ENCODE measurements at regions not wholly inside any gene's neighbourhood (a gene's known extent, or its start where the extent isn't known, plus 50 kb on each side); places are given as distances from the start of the nearest gene placed in this dataset.

- no peak for DNase-seq
- intact Hi-C loops (cut with DNase I; ENCODE audit: low total_unique reads), result no loop called here
- no peaks in the 10 kb centered on the region for H3K9me3 ChIP-seq
- H3K27ac ChIP-seq, result no peak overlapping the region
- no peak for TF ChIP-seq CTCF (IDR thresholded peaks at IDR 0.05)
- no peak for TF ChIP-seq POLR2A (IDR thresholded peaks at IDR 0.05)
- no peaks in the 10 kb centered on the region for H3K36me3 ChIP-seq
- H3K27me3 ChIP-seq, result no peaks in the 10 kb centered on the region
- H3K4me1 ChIP-seq, result no peaks in the 10 kb centered on the region
- no peak overlapping the region for H3K4me3 ChIP-seq
Measured at GRCh38 chr15:37814847-37815515, 119.5 kb upstream of the TMCO5A start.

- no peak overlapping the region for H3K27ac ChIP-seq
Measured at GRCh38 chr15:37818152-37818677, 116.2 kb upstream of the TMCO5A start.

GRCh38 chr15:37819191-37819590, 115.2 kb upstream of the TMCO5A start:
- no peaks in the 10 kb centered on the region for H3K36me3 ChIP-seq
- H3K27me3 ChIP-seq, result no peaks in the 10 kb centered on the region
- no peak for DNase-seq
- intact Hi-C loops (cut with DNase I; ENCODE audit: low total_unique reads), result no loop called here
- H3K27ac ChIP-seq, result no peak overlapping the region
- TF ChIP-seq POLR2A (IDR thresholded peaks at IDR 0.05) (no peak), CTCF (IDR thresholded peaks at IDR 0.05) (no peak)
- no peak overlapping the region for H3K4me3 ChIP-seq
- H3K9me3 ChIP-seq, result no peaks in the 10 kb centered on the region
- H3K4me1 ChIP-seq, result no peaks in the 10 kb centered on the region

More at GRCh38 chr15:37818152-37818677, 116.2 kb upstream of the TMCO5A start:
- Histone ChIP-seq H3K9me3 (no peaks in the 10 kb centered on the region), H3K4me1 (no peaks in the 10 kb centered on the region), H3K4me3 (no peak overlapping the region), H3K36me3 (no peaks in the 10 kb centered on the region), H3K27me3 (no peaks in the 10 kb centered on the region)
- intact Hi-C loops (cut with DNase I; ENCODE audit: low total_unique reads), result no loop called here
- DNase-seq, result no peak
- no peak for TF ChIP-seq CTCF (IDR thresholded peaks at IDR 0.05)
- no peak for TF ChIP-seq POLR2A (IDR thresholded peaks at IDR 0.05)

GRCh38 chr15:37820380-37821128, 113.9 kb upstream of the TMCO5A start:
- H3K36me3 ChIP-seq, result no peaks in the 10 kb centered on the region
- H3K27me3 ChIP-seq, result no peaks in the 10 kb centered on the region
- no peak overlapping the region for H3K4me3 ChIP-seq
- no peaks in the 10 kb centered on the region for H3K9me3 ChIP-seq
- DNase-seq, result no peak
- H3K4me1 ChIP-seq, result no peaks in the 10 kb centered on the region
- no peak overlapping the region for H3K27ac ChIP-seq
- intact Hi-C loops (cut with DNase I; ENCODE audit: low total_unique reads), result no loop called here
- TF ChIP-seq CTCF (IDR thresholded peaks at IDR 0.05) (no peak), POLR2A (IDR thresholded peaks at IDR 0.05) (no peak)

- Histone ChIP-seq H3K27me3 (no peaks in the 10 kb centered on the region), H3K4me3 (no peak overlapping the region), H3K27ac (no peak overlapping the region), H3K9me3 (no peaks in the 10 kb centered on the region), H3K36me3 (no peaks in the 10 kb centered on the region), H3K4me1 (no peaks in the 10 kb centered on the region)
- TF ChIP-seq POLR2A (IDR thresholded peaks at IDR 0.05) (no peak), CTCF (IDR thresholded peaks at IDR 0.05) (no peak)
- DNase-seq, result no peak
- intact Hi-C loops (cut with DNase I; ENCODE audit: low total_unique reads), result no loop called here
Measured at GRCh38 chr15:37823601-37824275, 110.7 kb upstream of the TMCO5A start.
